ENCODE measurements at regions not wholly inside any gene's neighbourhood (a gene's known extent, or its start where the extent isn't known, plus 50 kb on each side); places are given as distances from the start of the nearest gene placed in this dataset.

GRCh38 chr1:187733232-187733631 lies 904.5 kb downstream of the PLA2G4A start:
- no peaks in the 10 kb centered on the region for H3K36me3 ChIP-seq (replicated peaks; ENCODE audit: insufficient read depth, low read length)
- no peaks in the 10 kb centered on the region for H4K20me1 ChIP-seq (ENCODE audit: insufficient read depth, low read length)
- no peaks in the 10 kb centered on the region for H3K4me1 ChIP-seq (ENCODE audit: low read length)
- H3K9me3 ChIP-seq (replicated peaks; ENCODE audit: insufficient read depth, low read length): no peaks in the 10 kb centered on the region
- H3K4me2 ChIP-seq (ENCODE audit: low read depth, low read length): no peak overlapping the region
- no peak overlapping the region for H3K4me3 ChIP-seq (ENCODE audit: low read length)
- no peak overlapping the region for H3K27ac ChIP-seq (ENCODE audit: low read length)
- no peaks in the 10 kb centered on the region for H3K27me3 ChIP-seq (replicated peaks; ENCODE audit: insufficient read depth, low read length)
- no peak for DNase-seq
- H3K9ac ChIP-seq (ENCODE audit: low read length): no peak overlapping the region
- no peaks in the 10 kb centered on the region for H3F3A ChIP-seq (ENCODE audit: insufficient read depth, low read length)
- H2AFZ ChIP-seq (ENCODE audit: low read length): no peak overlapping the region
- TF ChIP-seq EZH2phosphoT487 (IDR thresholded peaks at IDR 0.05; ENCODE audit: low read length): no peak
- TF ChIP-seq, protein P1, sequence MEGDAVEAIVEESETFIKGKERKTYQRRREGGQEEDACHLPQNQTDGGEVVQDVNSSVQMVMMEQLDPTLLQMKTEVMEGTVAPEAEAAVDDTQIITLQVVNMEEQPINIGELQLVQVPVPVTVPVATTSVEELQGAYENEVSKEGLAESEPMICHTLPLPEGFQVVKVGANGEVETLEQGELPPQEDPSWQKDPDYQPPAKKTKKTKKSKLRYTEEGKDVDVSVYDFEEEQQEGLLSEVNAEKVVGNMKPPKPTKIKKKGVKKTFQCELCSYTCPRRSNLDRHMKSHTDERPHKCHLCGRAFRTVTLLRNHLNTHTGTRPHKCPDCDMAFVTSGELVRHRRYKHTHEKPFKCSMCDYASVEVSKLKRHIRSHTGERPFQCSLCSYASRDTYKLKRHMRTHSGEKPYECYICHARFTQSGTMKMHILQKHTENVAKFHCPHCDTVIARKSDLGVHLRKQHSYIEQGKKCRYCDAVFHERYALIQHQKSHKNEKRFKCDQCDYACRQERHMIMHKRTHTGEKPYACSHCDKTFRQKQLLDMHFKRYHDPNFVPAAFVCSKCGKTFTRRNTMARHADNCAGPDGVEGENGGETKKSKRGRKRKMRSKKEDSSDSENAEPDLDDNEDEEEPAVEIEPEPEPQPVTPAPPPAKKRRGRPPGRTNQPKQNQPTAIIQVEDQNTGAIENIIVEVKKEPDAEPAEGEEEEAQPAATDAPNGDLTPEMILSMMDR (IDR thresholded peaks at IDR 0.05; ENCODE audit: low read length): no peak
- H3K9me2 ChIP-seq (replicated peaks; ENCODE audit: insufficient read depth, low read length): no peaks in the 10 kb centered on the region
- no peaks in the 10 kb centered on the region for H3K79me2 ChIP-seq (ENCODE audit: low read length)

GRCh38 chr1:187734427-187734826 lies 905.7 kb downstream of the PLA2G4A start:
- Histone ChIP-seq H3K9ac (ENCODE audit: low read length) (no peak overlapping the region), H3K4me2 (ENCODE audit: low read depth, low read length) (no peak overlapping the region), H2AFZ (ENCODE audit: low read length) (no peak overlapping the region), H3K9me2 (replicated peaks; ENCODE audit: insufficient read depth, low read length) (no peaks in the 10 kb centered on the region), H3K9me3 (replicated peaks; ENCODE audit: insufficient read depth, low read length) (no peaks in the 10 kb centered on the region), H3K4me3 (ENCODE audit: low read length) (no peak overlapping the region), H3K4me1 (ENCODE audit: low read length) (no peaks in the 10 kb centered on the region), H3K27ac (ENCODE audit: low read length) (no peak overlapping the region), H4K20me1 (ENCODE audit: insufficient read depth, low read length) (no peaks in the 10 kb centered on the region), H3K27me3 (replicated peaks; ENCODE audit: insufficient read depth, low read length) (no peaks in the 10 kb centered on the region), H3F3A (ENCODE audit: insufficient read depth, low read length) (no peaks in the 10 kb centered on the region), H3K79me2 (ENCODE audit: low read length) (no peaks in the 10 kb centered on the region), H3K36me3 (replicated peaks; ENCODE audit: insufficient read depth, low read length) (no peaks in the 10 kb centered on the region)
- TF ChIP-seq, protein P1 (IDR thresholded peaks at IDR 0.05; ENCODE audit: low read length): no peak
- TF ChIP-seq EZH2phosphoT487 (IDR thresholded peaks at IDR 0.05; ENCODE audit: low read length) (no peak), EZH2 (optimal IDR thresholded peaks at IDR 0.05; ENCODE audit: low read depth, low read length) (no peak)
- DNase-seq: no peak

- Histone ChIP-seq H3K4me1 (ENCODE audit: low read length) (peaks cover 17% of the 10 kb centered on the region), H3K9me3 (replicated peaks; ENCODE audit: insufficient read depth, low read length) (no peaks in the 10 kb centered on the region), H3F3A (ENCODE audit: insufficient read depth, low read length) (peaks cover 5% of the 10 kb centered on the region; the same call in 1 of the 2 replicates), H3K4me3 (ENCODE audit: low read length) (no peak overlapping the region), H3K9me2 (replicated peaks; ENCODE audit: insufficient read depth, low read length) (no peaks in the 10 kb centered on the region), H3K27me3 (replicated peaks; ENCODE audit: insufficient read depth, low read length) (no peaks in the 10 kb centered on the region), H3K4me2 (ENCODE audit: low read depth, low read length) (peak overlapping the region; percentile 18; the same call in 1 of the 2 replicates), H3K36me3 (replicated peaks; ENCODE audit: insufficient read depth, low read length) (no peaks in the 10 kb centered on the region), H3K79me2 (ENCODE audit: low read length) (no peaks in the 10 kb centered on the region), H3K9ac (ENCODE audit: low read length) (no peak overlapping the region), H4K20me1 (ENCODE audit: insufficient read depth, low read length) (no peaks in the 10 kb centered on the region), H3K27ac (ENCODE audit: low read length) (peak overlapping the region; percentile 26; the same call in 1 of the 2 replicates), H2AFZ (ENCODE audit: low read length) (no peak overlapping the region)
- TF ChIP-seq EZH2phosphoT487 (IDR thresholded peaks at IDR 0.05; ENCODE audit: low read length): no peak
- TF ChIP-seq EZH2 (optimal IDR thresholded peaks at IDR 0.05; ENCODE audit: low read depth, low read length): no peak
- TF ChIP-seq, protein P1 (IDR thresholded peaks at IDR 0.05; ENCODE audit: low read length): no peak
- DNase-seq: peak; percentile 89
These were observed 915.9 kb downstream of the PLA2G4A start for GRCh38 chr1:187744665-187745064.

Data from MM.1S (cell line).